ENCODE measurements at regions not wholly inside any gene's neighbourhood (a gene's known extent, or its start where the extent isn't known, plus 50 kb on each side); places are given as distances from the start of the nearest gene placed in this dataset.

GRCh38 chr5:87770016-87770570, 357.4 kb upstream of the CCNH start:
- TF ChIP-seq, protein P1, sequence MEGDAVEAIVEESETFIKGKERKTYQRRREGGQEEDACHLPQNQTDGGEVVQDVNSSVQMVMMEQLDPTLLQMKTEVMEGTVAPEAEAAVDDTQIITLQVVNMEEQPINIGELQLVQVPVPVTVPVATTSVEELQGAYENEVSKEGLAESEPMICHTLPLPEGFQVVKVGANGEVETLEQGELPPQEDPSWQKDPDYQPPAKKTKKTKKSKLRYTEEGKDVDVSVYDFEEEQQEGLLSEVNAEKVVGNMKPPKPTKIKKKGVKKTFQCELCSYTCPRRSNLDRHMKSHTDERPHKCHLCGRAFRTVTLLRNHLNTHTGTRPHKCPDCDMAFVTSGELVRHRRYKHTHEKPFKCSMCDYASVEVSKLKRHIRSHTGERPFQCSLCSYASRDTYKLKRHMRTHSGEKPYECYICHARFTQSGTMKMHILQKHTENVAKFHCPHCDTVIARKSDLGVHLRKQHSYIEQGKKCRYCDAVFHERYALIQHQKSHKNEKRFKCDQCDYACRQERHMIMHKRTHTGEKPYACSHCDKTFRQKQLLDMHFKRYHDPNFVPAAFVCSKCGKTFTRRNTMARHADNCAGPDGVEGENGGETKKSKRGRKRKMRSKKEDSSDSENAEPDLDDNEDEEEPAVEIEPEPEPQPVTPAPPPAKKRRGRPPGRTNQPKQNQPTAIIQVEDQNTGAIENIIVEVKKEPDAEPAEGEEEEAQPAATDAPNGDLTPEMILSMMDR (IDR thresholded peaks at IDR 0.05; ENCODE audit: insufficient read depth, low read length, missing control alignments) = no peak
- DNase-seq (ENCODE audit: low read depth, low spot score) = no peak
- no peak overlapping the region for H3K4me3 ChIP-seq (ENCODE audit: low read depth, low read length)
- POLR2A ChIA-PET = no interaction called here
- CTCF ChIA-PET = interaction anchor here (1.2 to 3.8 kb wide), 2 partner anchors 11 to 921 kb away, joined by 6 to 22 read pairs; no protein-coding TSS in a partner anchor

GRCh38 chr5:87769157-87769556, 356.4 kb upstream of the CCNH start:
- ChIA-PET POLR2A (no interaction called here), CTCF (interaction anchor here (3.8 kb wide), 1 partner anchor 12 kb away, joined by 22 read pairs; no protein-coding TSS in a partner anchor)
- TF ChIP-seq, protein P1 (IDR thresholded peaks at IDR 0.05; ENCODE audit: insufficient read depth, low read length, missing control alignments) = no peak
- no peak for DNase-seq (ENCODE audit: low read depth, low spot score)
- no peak overlapping the region for H3K4me3 ChIP-seq (ENCODE audit: low read depth, low read length)

GRCh38 chr5:87768190-87768589, 355.5 kb upstream of the CCNH start:
- no peak for DNase-seq (ENCODE audit: low read depth, low spot score)
- ChIA-PET POLR2A (no interaction called here), CTCF (interaction anchor here (3.8 kb wide), 1 partner anchor 13 kb away, joined by 22 read pairs; no protein-coding TSS in a partner anchor)
- no peak overlapping the region for H3K4me3 ChIP-seq (ENCODE audit: low read depth, low read length)
- TF ChIP-seq, protein P1 (IDR thresholded peaks at IDR 0.05; ENCODE audit: insufficient read depth, low read length, missing control alignments) = no peak

- ChIA-PET CTCF (no interaction called here), POLR2A (no interaction called here)
- H3K4me3 ChIP-seq (ENCODE audit: low read depth, low read length) = no peak overlapping the region
- no peak for DNase-seq (ENCODE audit: low read depth, low spot score)
- TF ChIP-seq, protein P1 (IDR thresholded peaks at IDR 0.05; ENCODE audit: insufficient read depth, low read length, missing control alignments) = no peak
Measured at GRCh38 chr5:87765009-87765408, 352.3 kb upstream of the CCNH start.

DNA sequence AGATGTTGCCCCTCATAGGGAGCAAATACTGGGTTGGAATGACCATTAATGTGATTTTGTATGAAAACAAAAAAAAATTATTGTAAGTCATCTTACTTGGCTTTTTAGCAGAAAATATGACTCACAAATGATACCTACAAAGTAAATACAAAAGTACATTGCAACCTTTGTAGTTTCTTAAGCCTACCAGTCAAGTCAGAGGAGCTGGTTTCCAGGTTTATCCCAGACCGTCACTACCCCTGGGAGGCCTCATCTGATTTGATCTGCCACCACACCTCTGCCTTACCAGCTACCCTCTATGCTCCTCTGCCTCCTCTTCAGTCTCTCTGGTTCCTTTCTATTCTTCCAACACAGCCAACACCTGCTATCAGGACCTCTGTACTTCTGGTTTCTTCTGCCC, 349.9 kb upstream of the CCNH start:
- TF ChIP-seq, protein P1 (IDR thresholded peaks at IDR 0.05; ENCODE audit: insufficient read depth, low read length, missing control alignments) = no peak
- ChIA-PET CTCF (interaction anchor here (1.4 kb wide), 1 partner anchor 18 kb away, joined by 4 read pairs; no protein-coding TSS in a partner anchor), POLR2A (no interaction called here)
- H3K4me3 ChIP-seq (ENCODE audit: low read depth, low read length) = no peak overlapping the region
- DNase-seq (ENCODE audit: low read depth, low spot score) = no peak

GRCh38 chr5:87756951-87757350, 344.2 kb upstream of the CCNH start:
- POLR2A ChIA-PET = no interaction called here
- no peak overlapping the region for H3K4me3 ChIP-seq (ENCODE audit: low read depth, low read length)
- CTCF ChIA-PET = no interaction called here

More at GRCh38 chr5:87756951-87757350, 344.2 kb upstream of the CCNH start:
- no peak for DNase-seq (ENCODE audit: low read depth, low spot score)
- TF ChIP-seq, protein P1 (IDR thresholded peaks at IDR 0.05; ENCODE audit: insufficient read depth, low read length, missing control alignments) = no peak
